ENCODE measurements at regions not wholly inside any gene's neighbourhood (a gene's known extent, or its start where the extent isn't known, plus 50 kb on each side); places are given as distances from the start of the nearest gene placed in this dataset.

DNA sequence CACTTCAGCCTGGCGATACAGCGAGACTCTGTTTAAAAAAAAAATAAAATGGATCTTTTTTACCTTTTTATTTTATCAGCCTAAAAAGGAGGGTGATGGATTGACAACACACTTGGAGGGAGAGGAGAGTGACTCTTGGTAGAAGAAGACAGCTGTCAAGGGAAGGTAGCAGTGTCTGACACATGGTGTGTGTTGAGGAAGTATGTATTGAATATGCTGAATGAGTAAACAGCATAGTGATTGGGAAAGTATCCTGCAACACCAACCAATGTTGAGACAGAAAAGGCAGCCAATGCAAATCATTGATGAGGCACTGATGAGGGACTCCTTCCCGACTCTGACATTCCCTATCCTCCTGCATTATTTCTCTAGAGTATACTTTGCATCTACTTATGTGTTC, 306.4 kb downstream of the LPIN1 start:
- intact Hi-C loops (cut with micrococcal nuclease) = no loop called here

DNA sequence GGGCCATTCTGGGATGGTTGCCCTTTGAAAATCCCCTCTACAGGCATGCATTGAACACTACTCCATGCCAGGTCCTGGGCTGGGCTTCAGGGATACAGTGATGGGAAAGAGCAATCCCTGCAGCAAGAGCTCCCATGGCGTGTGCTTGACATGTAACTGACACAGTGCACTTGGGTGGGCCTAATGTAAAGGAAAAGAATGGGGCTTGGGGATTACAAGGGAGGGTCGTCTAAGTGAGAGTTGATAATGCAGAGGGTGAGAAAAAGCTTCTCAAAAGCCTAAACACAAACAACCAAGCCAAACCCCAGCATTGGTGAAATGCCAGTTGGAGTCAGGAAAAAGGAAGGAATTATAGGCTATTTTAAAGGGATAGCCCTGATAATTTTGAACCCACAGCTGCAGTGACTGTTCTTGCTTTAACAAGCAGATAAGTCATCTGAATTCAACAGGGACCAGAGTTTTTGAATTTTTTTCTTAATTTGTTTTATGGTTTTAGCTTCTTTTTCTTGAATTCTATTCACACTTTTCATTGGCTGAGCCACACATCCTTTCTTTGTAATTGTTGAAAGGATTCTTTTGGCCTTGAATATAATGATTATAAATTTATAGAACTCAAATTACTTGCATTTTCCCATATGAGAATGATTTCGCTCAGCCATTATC, 308.7 kb downstream of the LPIN1 start:
- intact Hi-C loops (cut with micrococcal nuclease) = no loop called here

DNA sequence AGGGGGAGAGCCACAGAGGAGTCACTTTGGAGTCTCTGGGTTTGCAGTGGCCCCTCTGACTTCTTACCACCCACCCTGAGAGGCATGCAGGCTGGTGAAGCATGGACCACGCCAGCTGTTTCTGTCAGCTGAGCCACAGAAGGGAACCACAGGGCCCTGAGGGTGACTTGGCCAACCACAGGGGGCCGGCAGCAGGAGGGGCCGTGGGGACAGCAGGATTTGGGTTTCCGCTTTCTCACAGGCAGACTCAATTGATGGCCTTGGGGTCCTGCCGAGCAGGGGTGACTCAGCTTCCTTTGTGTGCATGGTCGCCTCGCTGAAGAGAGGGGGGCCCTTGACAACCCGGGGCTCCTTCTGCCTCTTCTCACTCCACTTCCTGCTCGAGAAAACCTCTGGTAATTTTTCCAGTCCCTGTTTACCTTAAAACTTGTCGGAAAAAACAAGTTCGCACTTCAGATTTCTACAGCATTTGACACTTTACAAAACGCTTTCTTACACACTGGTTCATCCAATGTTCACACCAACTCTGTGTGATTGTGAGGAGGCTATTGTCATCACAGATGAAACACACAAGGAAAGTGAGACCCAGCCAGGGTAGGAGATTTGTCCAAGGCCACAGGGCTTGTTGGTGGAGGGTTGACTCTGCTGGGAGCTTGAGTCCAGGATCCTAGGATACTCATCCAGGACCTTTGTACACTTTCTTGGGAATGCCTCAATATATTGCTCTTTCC, 311.2 kb downstream of the LPIN1 start:
- intact Hi-C loops (cut with micrococcal nuclease) = no loop called here

DNA sequence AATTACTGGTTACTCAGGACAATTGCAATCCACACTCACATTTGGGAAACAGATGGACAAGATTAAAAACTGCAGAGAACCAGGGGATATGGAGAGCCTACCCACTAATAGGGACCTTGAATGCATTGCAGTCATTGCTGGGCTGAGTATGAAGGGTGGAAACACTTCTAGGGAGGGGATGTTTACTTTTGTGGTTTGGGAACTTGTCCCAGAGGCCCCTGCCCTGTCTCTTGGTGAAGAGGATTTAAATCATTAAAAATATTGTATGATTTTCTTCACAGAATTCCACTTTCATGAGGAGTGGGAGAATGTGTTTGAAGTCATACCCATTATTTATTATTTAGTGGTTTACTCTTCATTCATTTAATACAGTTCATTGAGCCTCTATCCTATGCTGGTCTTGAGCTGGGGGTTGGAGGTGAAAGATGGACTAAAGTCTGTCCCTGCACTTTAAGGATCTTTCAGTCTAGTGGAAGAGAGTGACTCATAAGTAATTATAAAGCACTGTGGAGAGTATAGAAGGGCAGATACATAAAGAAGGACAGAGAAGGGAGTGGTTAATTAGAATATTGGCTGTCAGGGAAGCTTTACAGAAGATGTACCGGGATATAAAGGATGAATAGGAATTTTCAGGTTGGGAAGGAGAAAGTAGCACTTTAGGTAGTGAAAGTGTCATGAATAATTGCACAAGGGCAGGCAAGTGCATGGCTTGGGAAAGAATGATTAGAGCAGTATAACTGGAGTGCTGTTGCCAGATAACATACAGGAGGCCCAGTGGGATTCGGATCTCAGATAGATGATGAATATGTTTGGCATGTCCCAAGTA, 313.4 kb downstream of the LPIN1 start:
- intact Hi-C loops (cut with micrococcal nuclease) = no loop called here

DNA sequence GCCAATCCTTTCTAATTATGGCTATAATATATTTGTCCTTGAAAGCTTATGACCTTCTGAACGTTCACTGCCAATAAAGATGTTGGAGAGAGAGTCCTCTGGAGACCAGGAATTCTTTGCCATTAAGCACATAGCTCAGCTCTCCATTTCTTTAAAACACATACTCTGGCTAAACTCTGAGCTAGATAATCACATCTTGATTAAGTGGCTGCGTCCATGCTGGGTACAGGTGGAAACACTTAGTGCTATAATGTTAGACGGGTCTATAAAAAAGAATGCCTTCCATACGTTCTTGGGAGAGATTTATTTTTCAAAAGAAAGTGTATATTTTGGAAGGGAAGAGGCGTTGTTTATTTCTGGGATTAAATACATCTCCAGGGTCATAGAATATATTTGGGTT, 314.5 kb downstream of the LPIN1 start:
- intact Hi-C loops (cut with micrococcal nuclease) = no loop called here

DNA sequence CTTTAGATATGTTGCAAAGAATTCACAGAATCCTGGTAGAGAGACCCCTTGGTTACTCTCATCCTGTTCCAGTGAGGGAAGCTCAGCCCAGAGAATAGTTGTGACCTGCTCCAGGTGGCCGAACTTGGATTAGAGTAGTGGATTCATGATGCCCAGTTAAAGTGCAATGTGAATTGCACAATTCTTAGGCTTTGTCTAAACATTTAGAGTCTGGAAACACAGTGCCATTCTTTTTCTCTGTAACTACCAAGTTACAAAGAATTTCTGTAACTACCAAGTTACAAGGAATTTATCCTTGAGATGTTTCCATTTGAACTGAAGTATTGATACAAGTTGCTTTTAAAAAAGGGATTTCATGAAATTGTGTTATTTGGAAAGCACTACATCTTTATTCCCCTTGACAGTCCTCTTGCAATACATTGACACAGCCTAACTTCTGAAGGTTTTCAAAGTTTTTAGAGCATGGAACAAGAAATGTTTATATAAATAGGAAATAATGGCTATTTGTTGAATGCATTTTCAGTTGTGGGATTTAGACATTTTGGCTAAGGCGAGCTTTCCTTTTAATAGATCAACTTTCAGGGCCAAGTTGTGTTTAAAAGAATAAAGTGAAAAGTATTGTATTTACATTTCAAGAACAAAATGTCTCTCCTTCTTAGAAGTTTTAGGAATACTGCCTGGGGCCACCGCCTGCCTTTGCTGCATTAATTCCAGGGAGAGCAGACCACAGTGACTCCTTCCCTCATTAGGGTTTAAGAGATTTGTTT, 315.0 kb downstream of the LPIN1 start:
- intact Hi-C loops (cut with micrococcal nuclease) = no loop called here

DNA sequence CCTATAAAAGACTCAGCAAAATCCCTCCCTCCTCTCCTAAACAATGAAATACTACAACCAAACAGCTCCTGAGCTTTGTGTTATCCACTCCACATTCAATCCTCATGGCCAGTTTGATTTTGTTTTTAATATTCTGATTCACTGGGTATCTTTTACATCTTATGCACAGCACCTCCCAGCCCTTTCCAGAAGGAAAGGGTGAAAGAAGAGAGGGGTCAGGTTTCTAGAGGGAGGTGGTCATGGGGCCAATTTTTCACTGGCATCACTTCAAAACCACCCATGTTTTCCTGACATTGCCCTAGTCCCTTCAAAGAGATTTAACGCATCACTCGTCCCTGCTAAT, 315.6 kb downstream of the LPIN1 start:
- intact Hi-C loops (cut with micrococcal nuclease) = no loop called here

DNA sequence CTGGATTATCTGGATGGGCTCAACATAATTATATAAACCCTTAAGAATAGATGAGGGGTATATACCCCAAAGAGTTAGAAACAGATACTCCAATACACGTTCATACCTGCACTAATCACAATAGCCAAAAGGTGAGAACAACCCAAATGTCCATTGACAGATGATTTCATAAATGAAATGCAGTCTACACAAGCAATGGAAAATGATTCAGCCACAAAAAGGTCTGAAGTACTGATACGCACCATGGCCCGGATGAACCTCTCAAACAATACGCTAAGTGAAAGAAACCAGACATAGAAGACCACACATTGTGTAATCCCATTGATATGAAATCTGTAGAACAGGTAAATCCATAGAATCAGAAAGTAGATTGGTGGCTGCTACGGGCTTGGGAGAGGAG, 316.8 kb downstream of the LPIN1 start:
- intact Hi-C loops (cut with micrococcal nuclease) = no loop called here

DNA sequence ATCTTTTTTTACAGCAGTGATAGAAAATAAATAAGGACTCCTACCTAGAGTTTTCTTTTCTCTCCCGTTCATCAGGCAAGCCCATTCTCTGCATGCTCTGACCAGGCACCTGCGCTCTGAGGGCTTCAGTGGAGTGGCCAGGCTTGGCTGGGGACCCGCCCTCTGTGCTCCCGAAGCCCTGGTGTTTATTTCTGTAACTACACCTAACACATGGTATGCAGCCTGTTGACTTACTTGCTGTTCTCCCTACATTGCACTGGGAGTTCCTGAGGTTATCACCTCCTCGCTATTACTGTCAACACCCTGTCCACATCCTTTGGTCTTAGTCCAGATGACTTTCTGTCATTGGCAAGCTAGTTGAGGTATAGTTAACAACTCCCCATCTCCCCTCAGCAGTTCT, 317.7 kb downstream of the LPIN1 start:
- intact Hi-C loops (cut with micrococcal nuclease) = no loop called here

DNA sequence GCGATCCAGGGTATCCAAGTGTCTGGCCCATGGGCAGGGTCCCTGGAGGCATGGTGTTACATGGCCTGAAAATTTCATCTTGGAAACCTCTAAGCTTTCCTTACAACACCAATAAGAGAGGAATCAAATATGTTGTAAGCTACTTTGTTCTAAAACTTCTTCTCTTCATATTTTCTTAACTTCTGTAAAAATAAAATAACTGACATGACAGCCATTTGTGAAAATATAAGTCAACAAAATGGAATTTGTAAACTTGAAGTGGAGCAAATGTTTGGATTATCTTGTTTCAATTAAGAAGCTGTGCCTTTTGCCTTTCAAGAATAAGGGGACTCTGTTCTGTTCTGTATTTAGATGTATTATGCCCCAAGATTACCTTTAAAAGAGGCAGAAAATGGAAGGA, 319.7 kb downstream of the LPIN1 start:
- intact Hi-C loops (cut with micrococcal nuclease) = no loop called here

DNA sequence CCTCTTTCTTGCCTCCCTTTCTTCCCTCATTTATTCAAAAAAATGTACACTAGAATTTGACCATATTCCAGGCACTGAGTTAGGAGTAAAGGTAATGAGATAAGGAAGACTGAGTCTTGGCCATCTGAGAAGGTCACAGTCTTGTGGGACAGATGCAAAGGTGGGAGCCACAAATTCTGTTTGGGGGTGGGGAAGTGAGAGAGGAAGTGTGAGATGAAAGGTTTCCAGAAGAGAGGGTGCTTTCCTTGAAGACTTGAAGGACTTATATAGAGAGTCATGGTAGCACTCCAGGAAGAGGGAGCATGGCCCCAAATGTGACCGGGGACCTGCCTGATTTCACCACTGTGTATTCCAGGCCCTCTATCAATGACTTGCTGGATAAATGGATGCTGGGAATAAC, 320.6 kb downstream of the LPIN1 start:
- intact Hi-C loops (cut with micrococcal nuclease) = no loop called here

DNA sequence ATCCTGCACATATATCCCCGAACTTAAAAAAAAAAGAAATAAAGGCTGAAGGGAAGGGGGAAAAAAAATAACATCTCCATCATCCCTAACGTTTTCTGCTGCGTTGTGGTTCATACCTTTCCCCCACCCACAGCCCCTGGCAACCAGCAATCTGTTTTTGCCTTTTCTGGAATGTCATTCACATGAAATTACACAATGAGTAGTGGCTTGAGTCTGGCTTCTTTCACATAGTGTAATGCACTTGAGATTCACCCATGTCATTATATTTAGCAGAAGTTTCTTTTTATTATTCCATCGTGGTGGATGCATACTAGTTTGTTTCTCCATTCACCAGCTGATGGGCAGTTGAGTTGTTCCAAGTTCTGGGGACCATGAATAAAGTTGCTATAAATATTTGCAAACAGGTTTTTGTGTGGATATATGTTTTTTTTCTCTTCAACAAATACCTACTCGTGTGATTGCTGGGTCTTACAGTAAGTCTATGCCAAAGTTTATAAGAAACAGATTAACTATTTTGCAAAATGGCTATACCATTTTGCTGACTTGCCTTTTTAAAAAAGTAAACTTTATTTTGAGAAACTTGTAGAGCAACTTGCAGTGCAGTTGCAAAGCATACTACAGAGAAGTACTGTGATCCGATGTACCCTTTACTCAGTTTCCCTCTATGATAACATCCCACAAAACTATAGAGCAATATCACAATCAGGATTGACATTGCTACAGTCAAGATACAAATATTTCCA, 322.5 kb downstream of the LPIN1 start:
- intact Hi-C loops (cut with micrococcal nuclease) = no loop called here

DNA sequence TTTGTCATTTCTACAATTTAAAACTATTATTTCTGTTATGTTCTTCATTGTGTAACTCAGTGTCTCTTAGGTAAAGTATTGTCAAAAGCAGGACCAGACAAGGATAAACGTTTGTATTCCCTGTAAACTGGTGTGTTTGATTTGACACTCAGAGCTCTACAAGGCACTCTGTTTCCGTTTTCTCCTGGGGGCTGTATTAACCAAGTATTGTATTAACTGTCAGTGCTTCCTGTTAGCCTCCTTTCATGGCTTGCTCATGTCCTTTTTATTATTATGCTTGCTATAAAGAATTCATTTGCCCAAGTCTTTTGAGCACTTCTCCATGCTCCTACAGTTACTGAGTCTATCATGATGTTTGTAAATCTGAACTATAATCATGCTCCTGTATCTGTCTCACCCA, 323.7 kb downstream of the LPIN1 start:
- intact Hi-C loops (cut with micrococcal nuclease) = no loop called here

DNA sequence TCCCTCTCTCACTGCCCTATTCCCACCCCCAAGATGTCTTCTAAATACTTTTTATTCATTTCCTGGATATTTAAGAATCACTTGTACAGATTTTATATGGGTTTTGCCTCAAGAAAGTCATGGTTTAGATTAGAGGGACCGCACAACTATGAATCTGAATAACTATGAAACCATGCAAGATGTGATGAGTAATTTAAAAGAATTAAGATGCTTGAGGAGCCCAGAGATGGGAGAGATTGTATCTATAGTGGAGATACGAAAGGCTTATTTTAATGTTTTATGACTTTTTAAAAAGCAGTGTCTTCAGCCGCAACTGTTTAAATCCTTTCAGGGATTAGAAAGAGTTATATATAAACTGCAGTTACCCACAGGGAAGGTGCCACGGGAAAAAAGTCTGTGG, 324.1 kb downstream of the LPIN1 start:
- intact Hi-C loops (cut with micrococcal nuclease) = no loop called here

DNA sequence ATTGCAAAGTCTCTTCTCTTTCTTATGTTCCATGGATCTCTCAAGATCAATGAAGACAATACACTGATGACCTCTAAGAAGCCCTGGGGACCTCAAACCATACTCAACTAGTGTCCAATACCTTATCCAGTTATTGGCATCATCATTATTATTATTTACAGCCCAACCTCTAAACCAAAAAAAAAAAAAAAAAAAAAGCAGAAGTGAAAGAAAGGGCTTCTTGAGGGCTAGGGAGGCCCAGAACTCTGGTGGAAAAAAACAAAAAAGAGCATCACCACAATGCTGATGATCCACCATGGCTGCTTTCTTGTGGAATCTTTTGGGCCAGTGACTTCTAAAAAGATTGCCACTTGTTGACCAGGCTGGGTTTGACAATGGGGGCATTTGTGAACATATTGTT, 324.9 kb downstream of the LPIN1 start:
- intact Hi-C loops (cut with micrococcal nuclease) = no loop called here

DNA sequence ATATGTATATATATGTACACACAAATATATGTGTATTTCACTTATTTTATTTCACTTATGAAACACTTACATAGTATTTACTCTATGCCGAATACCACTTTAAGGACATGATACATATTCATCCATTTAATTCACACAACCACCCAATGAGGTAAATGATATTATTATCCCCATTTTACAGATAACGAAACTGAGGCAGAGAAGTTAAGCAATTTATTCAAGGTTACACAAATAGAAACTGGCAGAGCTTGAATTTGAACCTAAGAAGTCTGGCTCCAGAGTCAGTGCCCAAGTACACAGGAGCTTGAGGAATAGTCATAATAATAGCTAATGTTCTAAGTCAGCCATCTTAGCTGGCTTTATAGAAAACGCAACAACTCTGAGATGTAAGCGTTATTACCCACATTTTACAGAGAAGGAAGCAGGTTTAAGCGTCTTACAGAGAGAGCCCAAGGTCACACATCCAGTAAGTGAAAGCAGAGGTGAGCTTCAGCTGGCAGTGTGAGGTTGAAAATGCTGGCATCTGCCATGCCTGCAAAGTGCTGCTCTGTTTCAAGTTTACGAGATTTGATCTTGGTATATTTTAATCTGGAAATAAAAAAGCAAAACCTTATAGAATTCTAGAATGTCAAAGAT, 326.9 kb downstream of the LPIN1 start:
- intact Hi-C loops (cut with micrococcal nuclease) = no loop called here

DNA sequence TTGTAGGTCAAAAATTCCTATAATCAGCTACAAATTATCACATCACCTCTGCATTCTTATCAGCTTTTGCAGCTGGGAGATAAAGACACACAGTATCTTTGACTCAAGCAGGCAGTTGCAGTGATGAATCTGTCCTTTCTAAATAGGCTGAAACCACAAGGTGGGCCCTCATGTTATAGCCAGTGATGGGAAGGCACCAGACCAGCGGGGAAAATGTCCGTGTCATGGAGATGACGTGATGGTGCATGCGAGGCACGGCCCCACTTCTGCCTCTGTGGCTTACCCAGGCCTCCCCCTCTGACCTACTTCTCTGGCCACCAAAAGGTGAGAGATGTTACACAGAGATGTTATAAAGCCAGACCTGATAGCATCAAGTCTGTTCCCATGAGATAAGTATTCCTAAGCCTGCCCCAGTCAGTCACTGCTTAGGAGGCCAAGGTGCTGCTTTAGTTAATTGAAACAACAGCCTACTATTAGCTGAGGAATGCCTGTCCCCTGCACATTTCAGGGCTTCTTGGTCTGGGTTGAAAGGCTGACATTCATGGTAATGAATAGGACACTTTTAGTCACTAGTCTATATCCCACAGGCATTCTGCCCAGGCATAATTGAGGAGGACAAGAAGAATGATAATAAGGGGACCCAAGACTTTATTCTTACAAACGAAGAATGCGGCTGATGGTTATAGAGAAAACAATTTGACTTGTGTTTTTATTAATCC, 327.9 kb downstream of the LPIN1 start:
- intact Hi-C loops (cut with micrococcal nuclease) = no loop called here

DNA sequence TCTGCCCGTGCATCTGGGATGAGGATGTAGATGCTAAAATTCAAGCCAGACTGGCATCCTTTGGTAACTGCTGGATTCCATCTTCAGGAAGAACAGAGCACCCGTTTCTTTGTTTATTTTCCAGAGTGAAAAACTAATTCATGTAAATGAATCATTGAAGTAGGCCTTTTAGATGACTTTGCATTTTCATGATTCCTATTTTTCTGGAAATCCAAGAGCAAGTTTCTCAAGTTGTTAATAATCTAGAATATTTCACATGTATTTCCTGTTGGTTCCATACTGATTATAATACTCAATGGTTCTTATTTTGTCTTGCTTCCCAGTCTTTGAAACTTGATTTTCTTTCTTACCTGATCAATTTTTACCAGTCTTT, 328.4 kb downstream of the LPIN1 start:
- intact Hi-C loops (cut with micrococcal nuclease) = no loop called here

DNA sequence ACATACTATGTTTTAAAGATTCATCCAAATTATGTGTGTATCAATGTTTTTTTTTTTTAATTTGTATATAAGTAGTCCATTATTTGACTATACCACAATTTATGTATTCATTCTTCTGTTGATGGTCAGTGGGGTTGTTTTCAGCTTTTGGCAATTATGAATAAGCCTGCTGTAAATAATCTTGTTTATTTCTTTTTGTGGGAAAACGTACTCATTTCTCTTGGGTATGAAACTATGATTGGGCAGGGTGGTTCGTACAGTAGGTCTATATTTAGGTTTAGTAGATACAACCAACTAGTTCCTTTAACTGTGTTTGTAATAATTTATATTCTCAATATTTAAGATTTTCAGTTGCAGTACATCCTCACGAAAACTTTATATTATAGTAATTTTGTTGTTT, 329.2 kb downstream of the LPIN1 start:
- intact Hi-C loops (cut with micrococcal nuclease) = no loop called here

DNA sequence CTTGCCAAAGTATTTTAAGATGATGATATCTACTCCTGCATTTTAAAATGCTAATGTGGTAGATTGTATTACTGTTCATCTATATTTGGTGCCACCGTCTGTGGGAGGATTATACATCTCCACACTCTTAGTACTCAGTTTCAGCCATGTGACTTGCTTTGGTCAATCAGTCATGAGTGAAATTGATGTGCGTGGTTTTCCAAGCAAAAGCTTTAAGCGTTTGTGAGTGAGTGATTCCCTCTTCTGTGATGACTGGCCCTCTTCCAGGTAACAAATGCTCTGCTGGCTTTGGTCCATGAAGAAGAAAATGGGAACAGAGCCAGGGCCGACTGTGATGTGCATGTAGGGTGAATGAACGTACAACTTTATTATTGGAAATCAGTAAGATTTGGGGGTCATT, 330.4 kb downstream of the LPIN1 start:
- intact Hi-C loops (cut with micrococcal nuclease) = no loop called here

Data from T-helper 2 cell treated with Interferon-gamma antibody and Interleukin-4, amounts not matched to agents 100 ng/mL and 5 ng/mL, for 36 hours (primary cell).